Fibroblast of skin of left biceps (primary cell): ENCODE measurements at regions not wholly inside any gene's neighbourhood (a gene's known extent, or its start where the extent isn't known, plus 50 kb on each side); places are given as distances from the start of the nearest gene placed in this dataset.
"Not testable (repeated sequence)": the region's sequence is repeated elsewhere in the genome, so short reads cannot be mapped to it uniquely, and the experiment has no call there.

ENCODE experiments used
- DNase-seq, 2 experiments: peaks; one replicate each; pipeline ENCODE4 v3.0.0-alpha.2; 2013; ENCODE audit warnings: low read depth in 2 of 2

DNA sequence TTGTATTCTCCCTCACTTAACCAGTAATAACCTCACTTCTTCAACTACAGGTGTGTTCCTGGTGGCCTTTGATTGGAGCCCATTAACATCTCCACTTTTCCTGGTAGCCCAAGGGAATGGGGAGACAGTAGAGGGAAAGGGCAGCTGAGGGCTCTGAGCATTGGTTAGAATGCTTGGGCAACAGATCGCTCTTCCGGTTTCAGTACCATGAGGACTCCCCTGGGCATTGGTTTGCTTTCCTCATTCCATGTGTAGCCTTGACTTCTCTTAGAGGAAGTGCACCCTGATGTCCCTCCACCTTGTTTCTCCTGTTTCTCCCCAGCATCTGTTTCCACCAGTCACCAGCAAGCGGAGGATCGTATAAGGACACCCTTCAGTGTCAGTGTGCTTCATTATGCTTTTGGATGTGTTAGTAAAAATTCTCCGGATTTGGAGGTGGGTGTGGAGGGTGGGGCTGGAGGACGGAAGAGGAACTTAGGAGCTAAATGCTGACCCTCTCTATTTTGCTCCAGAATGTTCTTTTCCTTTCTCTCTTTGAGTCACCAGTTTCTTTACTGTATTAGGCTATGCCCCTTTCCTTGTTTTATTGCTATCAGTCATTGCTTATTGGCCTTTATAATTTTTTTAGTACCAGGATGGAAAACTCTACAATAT, 50.6 kb upstream of the ZNG1B start:
- DNase-seq, result not testable (repeated sequence)

GRCh38 chr2:113379621-113380020, 57.9 kb upstream of the ZNG1B start:
- not testable (repeated sequence) for DNase-seq

GRCh38 chr2:113376913-113377445, 60.5 kb upstream of the ZNG1B start:
- DNase-seq, result no peak

DNA sequence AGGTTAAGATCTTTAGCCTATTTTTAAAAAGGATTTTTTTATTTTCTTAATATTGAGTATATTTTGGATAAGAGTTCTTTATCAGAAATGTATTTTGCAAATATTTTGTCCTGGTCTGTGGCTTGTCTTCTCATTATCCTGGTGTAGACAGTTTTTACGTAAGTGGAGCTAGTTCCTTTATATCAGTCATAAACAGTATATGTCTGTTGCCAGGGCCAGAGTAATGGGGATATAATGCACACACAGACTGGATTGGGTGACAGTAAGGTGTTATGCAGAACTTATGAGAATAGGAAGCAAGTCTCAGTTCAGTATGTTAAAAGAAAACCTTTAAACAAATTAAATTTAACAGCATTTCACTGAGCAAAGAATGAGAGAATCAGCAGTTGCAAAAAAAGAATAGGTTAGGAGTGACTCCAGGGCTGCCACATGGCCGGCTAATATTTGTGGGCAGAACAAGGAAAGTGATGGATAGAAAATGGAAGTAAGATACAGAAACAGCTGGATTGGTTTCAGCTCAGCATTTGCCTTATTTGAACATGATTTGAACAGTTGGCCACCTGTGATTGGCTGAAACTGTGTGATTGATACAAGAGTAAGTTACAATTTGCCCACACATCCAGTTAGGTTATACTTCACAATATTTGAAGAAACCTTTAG, 61.1 kb upstream of the ZNG1B start:
- DNase-seq, result no peak

GRCh38 chr2:113374857-113375256, 62.6 kb upstream of the ZNG1B start:
- DNase-seq, result not testable (repeated sequence)

- not testable (repeated sequence) for DNase-seq
Observed at GRCh38 chr2:113372258-113372834, 65.1 kb upstream of the ZNG1B start.

- DNase-seq, result peak; percentile 20 to 33
Observed at GRCh38 chr2:113370478-113371091, 66.9 kb upstream of the ZNG1B start.

DNA sequence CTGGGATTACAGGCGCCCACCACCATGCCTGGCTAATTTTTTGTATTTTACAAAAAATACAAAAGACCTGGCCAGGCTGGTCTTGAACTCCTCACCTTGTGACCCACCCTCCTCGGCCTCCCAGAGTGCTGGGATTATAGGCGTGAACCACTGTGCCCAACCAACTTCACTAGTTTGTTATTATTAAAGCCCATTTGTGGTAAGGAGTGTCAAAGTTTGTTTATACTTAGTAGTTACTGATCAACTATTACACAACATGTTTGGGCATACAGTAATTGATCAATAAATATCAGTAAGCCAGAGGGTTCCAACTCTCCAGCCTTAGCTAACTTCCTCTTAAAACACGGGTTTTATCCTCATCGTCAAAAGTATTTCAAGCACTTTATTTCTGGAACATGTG, 67.5 kb upstream of the ZNG1B start:
- no peak for DNase-seq

DNA sequence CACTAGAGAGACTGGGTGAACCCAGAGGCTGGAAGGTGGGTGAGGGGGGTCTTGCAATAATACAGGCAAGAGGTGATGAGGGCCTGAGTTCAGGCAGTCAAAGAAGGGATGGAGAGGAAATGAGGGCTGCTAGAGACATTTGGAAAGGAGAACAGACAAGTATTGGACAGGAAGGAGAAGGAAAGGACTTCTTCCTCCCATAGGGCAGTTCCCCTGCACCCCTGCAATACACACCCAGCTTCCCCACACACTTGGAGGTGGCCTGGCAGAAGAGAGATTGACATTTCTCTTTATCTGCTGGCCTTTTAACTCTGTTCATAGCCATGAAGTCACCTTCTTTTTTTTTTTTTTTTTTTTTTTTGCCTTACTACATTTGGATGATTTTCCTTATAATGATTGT, 68.9 kb upstream of the ZNG1B start:
- not testable (repeated sequence) for DNase-seq

DNA sequence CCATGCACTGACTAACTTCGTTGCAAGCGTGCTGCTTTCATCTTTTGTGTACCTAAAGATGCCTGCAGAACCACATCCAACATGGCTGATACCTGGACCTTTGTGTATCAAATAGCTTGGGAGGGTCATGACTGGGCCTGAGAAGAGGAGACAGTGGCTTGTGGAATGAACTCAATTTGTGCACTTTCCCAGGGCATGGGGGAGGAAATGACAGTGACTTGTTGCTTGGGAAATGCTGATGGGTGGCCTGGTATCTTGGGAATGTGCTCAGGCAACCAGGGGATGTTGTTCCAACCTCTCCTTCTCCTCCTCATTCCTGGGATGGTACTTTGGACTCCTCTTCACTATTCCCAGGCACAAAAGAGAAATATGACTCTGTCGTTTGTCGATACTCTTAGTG, 70.7 kb upstream of the ZNG1B start:
- not testable (repeated sequence) for DNase-seq

- not testable (repeated sequence) for DNase-seq
Observed at GRCh38 chr2:113365791-113366190, 71.7 kb upstream of the ZNG1B start.

DNA sequence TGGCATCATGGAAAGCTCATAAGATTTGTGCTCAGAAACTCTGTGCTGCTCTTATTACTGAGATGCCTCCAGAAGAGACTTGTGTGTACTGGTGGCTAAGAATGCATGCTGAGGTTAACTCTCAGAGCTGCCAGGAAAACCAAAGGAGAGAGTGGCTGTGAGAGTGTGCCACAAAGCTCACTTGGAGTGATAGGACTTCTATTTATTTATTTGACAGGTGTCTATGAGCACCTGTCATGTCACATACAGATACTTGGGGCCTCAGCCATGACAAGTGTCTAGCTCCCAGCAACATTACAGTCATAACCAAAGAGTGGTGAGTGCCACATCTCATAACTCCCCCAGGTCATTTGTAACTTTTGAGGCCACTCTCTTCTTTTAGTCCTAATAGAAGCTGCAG, 72.2 kb upstream of the ZNG1B start:
- not testable (repeated sequence) for DNase-seq

- no peak for DNase-seq
Observed at GRCh38 chr2:113361051-113361450, 76.4 kb upstream of the ZNG1B start.

- no peak for DNase-seq
Observed at GRCh38 chr2:113357071-113357470, 78.3 kb upstream of the PAX8 start.

GRCh38 chr2:113356284-113356683, 77.6 kb upstream of the PAX8 start:
- DNase-seq, result not testable (repeated sequence)

GRCh38 chr2:113355339-113356015, 76.8 kb upstream of the PAX8 start:
- DNase-seq, result not testable (repeated sequence)

GRCh38 chr2:113351375-113352355, 72.9 kb upstream of the PAX8 start:
- DNase-seq, result no peak

DNA sequence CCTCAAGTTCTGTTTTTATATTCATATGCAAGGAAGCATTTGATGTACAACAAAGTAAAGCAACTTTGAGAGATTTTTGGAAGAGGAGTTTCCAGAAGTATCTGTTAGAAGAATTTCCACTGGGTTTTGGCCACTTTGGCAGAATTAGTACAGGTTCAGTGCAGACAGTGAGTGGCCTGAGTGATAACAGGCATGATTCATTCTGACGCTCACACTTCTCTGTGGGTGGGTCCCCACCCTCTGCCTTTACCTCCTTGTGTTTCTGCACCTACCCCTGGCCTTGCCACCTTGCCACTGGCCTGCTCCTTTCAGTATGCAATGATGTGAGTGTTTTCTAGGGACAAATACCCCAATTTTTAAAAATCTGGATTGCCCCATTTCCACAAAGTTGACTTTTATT, 65.1 kb upstream of the PAX8 start:
- not testable (repeated sequence) for DNase-seq

DNA sequence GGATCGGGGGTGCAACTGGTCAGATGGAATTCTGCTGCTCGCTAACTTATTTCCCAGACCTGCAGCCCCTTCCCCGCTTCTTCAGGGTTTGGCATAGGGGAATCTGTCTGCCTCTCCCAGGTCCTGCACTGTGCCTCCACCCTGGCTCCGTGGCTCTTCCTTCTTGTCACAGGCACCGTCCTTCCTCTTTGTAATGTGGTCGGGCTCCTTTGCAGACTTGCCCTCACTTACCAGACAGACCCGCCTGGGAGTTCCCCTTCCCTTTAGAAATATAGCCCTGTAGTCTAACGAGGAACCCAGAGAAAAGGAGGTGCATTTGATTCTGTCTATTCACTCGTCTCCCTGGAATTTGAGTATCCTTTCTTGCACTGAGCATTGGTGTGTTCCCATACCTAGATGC, 63.9 kb upstream of the PAX8 start:
- DNase-seq, result no peak

GRCh38 chr2:113341870-113342253, 63.1 kb upstream of the PAX8 start:
- not testable (repeated sequence) for DNase-seq
